ENCODE measurements at regions not wholly inside any gene's neighbourhood (a gene's known extent, or its start where the extent isn't known, plus 50 kb on each side); places are given as distances from the start of the nearest gene placed in this dataset.

GRCh38 chr3:168524129-168524528 is 428.4 kb upstream of the GOLIM4 start:
- Histone ChIP-seq H3K27ac (replicated peaks) (no peak overlapping the region), H3K27me3 (ENCODE audit: insufficient read depth, poor library complexity, severe bottlenecking) (no peaks in the 10 kb centered on the region), H3K4me3 (replicated peaks; ENCODE audit: insufficient read depth, low read length) (no peak overlapping the region)
- TF ChIP-seq REST (IDR thresholded peaks at IDR 0.05; ENCODE audit: insufficient replicate concordance, low read depth) = no peak
- no peak for TF ChIP-seq GABPA (IDR thresholded peaks at IDR 0.05; ENCODE audit: low read depth)
- no peak for TF ChIP-seq CTCF (IDR thresholded peaks at IDR 0.05; ENCODE audit: insufficient read depth, low read length)
- TF ChIP-seq POLR2AphosphoS5 (IDR thresholded peaks at IDR 0.05; ENCODE audit: low read depth) = no peak
- TF ChIP-seq SPI1 (IDR thresholded peaks at IDR 0.05; ENCODE audit: borderline replicate concordance, low read depth) = no peak
- no peak for DNase-seq (ENCODE audit: low read depth in 1 of 2, low spot score in 1 of 2)

- TF ChIP-seq POLR2AphosphoS5 (IDR thresholded peaks at IDR 0.05; ENCODE audit: low read depth) (no peak), CTCF (IDR thresholded peaks at IDR 0.05; ENCODE audit: insufficient read depth, low read length) (no peak), SPI1 (IDR thresholded peaks at IDR 0.05; ENCODE audit: borderline replicate concordance, low read depth) (no peak), GABPA (IDR thresholded peaks at IDR 0.05; ENCODE audit: low read depth) (no peak), REST (IDR thresholded peaks at IDR 0.05; ENCODE audit: insufficient replicate concordance, low read depth) (no peak)
- Histone ChIP-seq H3K27me3 (ENCODE audit: insufficient read depth, poor library complexity, severe bottlenecking) (no peaks in the 10 kb centered on the region), H3K27ac (replicated peaks) (no peak overlapping the region), H3K4me3 (replicated peaks; ENCODE audit: insufficient read depth, low read length) (no peak overlapping the region)
- no peak for DNase-seq (ENCODE audit: low read depth in 1 of 2, low spot score in 1 of 2)
Measured at GRCh38 chr3:168517249-168518071, 421.7 kb upstream of the GOLIM4 start.

- Histone ChIP-seq H3K4me3 (replicated peaks; ENCODE audit: insufficient read depth, low read length) (no peak overlapping the region), H3K27me3 (ENCODE audit: insufficient read depth, poor library complexity, severe bottlenecking) (no peaks in the 10 kb centered on the region), H3K27ac (replicated peaks) (no peak overlapping the region)
- DNase-seq (ENCODE audit: low read depth in 1 of 2, low spot score in 1 of 2) = no peak
- TF ChIP-seq POLR2AphosphoS5 (IDR thresholded peaks at IDR 0.05; ENCODE audit: low read depth) (no peak), REST (IDR thresholded peaks at IDR 0.05; ENCODE audit: insufficient replicate concordance, low read depth) (no peak), SPI1 (IDR thresholded peaks at IDR 0.05; ENCODE audit: borderline replicate concordance, low read depth) (no peak), GABPA (IDR thresholded peaks at IDR 0.05; ENCODE audit: low read depth) (no peak), CTCF (IDR thresholded peaks at IDR 0.05; ENCODE audit: insufficient read depth, low read length) (no peak)
Measured at GRCh38 chr3:168514252-168514651, 418.5 kb upstream of the GOLIM4 start.

Data from HL-60 (cell line).